ENCODE measurements at regions not wholly inside any gene's neighbourhood (a gene's known extent, or its start where the extent isn't known, plus 50 kb on each side); places are given as distances from the start of the nearest gene placed in this dataset.
"Not testable (repeated sequence)": the region's sequence is repeated elsewhere in the genome, so short reads cannot be mapped to it uniquely, and the experiment has no call there.

DNA sequence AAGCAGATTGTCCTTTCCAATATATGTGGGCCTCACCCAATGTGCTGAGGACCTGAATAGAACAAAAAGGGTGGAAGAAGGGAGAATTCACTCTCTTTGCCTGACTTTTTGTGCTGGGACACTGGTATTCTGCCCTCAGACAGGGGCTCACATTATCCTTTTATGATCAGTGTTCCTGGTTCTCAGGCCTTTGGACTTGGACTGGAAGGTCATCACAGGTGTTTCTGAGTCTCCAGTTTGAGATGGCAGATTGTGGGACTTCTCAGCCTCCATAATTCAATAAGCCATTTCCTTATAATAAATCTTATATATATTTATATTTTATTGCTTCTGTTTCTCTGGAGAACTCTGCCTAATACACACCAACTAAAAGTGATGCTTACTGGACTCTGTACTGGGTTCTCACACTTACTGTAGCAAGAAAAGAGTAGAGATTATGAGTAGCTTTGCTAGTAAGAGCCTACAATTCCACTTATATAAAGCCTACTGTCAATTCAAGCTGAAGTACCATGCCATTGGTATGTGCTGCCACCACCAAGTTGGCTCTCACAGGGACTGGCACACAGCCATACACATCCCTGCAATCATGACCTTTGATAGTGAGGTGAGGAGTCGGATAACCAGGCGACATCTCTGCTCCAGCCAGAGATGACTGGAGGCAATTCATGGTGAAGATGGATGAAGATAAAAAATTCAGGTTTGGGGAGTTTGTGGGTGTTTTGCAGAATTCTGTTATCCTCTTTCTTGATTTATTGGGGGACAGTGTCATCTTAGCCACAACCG lies 130.7 kb upstream of the NR3C1 start:
- DNase-seq (ENCODE audit: low read depth) = no peak

GRCh38 chr5:143533475-143533874 lies 130.0 kb upstream of the NR3C1 start:
- DNase-seq (ENCODE audit: low read depth) = no peak

GRCh38 chr5:143527808-143528207 lies 124.3 kb upstream of the NR3C1 start:
- no peak for DNase-seq (ENCODE audit: low read depth)

DNA sequence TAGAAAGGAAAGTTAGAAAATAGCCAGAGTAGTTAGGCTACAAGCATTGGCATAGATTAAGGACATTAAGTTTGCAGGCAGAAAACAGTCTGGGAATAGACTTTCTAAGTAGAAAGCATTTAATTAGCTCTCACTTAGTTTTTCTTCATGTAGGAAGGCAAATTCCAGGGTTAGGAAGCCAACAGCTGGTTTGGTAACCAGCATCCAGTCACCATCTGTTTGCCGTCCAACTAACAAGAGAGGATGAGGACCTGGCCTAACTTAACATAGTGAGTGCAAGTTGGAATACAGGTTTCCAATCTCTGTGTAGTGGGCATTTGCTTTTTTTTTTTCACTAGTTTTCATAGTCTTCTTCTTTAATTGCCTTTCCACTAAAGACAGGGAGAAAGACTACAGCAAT lies 121.7 kb upstream of the NR3C1 start:
- DNase-seq (ENCODE audit: low read depth) = no peak

GRCh38 chr5:143524338-143524945 lies 121.0 kb upstream of the NR3C1 start:
- DNase-seq (ENCODE audit: low read depth) = no peak

- DNase-seq (ENCODE audit: low read depth) = no peak
These were observed 118.4 kb upstream of the NR3C1 start for GRCh38 chr5:143521846-143522400.

DNA sequence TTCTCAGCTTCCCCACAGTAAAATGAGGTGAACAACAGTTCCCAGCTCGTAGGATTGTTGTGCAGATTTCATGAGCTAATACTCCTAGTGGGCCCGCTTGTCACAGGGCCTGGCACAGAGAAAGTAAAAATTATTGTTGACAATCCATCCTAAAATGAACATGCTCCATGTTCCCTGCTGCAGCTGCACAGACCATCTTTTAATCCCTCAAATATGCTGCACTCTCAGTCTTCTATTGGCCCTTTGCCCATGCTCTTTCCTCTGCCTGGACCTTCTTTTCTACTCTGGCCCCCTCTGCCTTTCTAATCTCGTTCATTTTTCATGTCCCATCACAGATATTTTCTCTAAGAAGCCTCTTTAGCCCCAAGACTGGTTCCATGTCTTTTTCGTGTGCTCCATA lies 117.7 kb upstream of the NR3C1 start:
- no peak for DNase-seq (ENCODE audit: low read depth)

GRCh38 chr5:143519215-143519614 lies 115.7 kb upstream of the NR3C1 start:
- not testable (repeated sequence) for DNase-seq (ENCODE audit: low read depth)

GRCh38 chr5:143517824-143518223 lies 114.3 kb upstream of the NR3C1 start:
- DNase-seq (ENCODE audit: low read depth) = not testable (repeated sequence)

DNA sequence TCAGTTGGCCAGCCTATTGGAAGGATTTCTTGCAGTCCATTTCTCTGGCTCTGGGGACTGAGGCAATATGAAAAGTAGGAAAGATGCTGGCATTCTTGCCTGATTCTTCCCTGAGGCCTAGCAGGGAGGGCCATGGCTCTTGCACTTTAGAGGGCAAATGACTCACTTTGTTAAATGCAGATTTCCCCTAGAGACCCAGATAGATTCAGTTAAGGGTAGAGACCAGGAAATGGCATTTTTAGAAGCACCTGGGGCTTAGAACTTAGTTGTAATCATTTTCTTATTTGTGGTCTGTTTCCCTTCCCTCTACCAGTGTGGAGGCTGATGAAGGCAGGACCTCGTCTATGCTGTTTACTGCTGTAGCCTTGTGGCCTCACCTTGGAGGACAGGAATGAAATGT lies 112.8 kb upstream of the NR3C1 start:
- DNase-seq (ENCODE audit: low read depth) = no peak

- DNase-seq (ENCODE audit: low read depth) = no peak
These were observed 112.3 kb upstream of the NR3C1 start for GRCh38 chr5:143515829-143516228.

DNA sequence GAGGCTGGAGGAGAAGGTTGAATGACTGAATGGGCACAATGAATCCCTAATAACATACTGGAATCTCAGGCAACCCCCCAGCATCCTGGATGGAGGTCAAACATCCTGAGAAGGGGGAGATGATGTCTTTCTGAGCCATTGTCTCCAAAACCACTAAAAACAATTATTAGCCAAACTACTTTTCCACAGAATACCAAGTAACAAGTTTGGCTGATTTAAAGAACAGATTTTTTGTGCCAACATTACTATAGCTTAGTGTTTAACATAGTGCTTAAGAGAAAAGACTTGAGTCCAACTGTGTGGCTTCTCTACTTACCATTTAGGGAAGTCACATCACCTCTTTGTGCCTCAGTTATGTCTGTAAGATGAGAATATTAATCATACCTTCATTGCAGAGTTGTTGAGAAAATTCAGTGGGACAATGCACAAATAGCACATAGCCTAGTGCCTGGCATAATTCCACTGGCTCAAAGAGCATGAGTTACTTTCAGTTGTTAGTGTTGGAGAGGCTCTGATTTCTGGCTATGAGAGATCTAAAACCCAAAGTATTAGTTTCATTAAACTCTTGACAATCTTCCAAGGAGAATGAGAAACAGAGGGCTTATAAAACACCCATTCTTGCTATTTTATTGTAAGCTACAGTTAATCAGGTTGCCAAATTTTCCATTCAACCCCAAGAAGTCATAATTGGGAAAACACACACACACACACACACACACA lies 111.3 kb upstream of the NR3C1 start:
- DNase-seq (ENCODE audit: low read depth) = no peak

DNA sequence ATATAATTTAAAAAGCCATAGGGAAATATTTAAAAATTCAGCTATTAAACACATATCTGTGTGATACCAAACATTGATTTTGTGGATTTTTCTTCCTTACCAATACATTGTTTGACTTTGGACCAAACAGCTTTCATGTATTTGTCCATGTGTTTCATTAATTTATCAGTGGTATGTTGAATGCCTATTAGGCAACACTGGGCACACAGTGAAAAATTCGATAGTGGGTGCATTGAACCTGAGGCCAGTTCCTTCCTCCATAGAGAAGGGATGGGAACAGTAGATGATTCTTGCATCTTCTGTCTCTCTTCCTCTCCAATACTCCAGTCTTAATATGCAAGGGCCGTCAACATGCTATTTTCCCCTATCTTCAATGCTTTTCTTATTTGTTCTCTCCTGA lies 110.2 kb upstream of the NR3C1 start:
- DNase-seq (ENCODE audit: low read depth) = no peak

DNA sequence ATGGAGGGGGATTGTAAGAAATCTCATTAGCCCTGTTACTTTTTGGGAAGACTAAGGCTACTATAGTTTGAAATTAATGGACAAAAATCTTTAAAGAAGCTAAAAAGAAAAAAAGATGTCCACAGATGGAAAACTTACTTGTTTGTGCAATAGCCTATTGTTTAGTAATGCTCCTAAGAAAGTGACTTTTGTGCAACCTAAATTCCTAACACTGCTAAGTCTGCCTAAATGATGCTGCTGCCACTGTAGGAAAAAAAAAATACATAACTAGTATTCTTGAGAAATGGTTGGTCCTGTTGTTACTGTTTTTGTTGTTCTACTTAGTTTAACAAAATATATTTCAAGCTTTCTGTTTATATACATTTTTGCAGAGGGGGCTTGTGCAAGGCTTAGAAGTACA lies 108.2 kb upstream of the NR3C1 start:
- no peak for DNase-seq (ENCODE audit: low read depth)

DNA sequence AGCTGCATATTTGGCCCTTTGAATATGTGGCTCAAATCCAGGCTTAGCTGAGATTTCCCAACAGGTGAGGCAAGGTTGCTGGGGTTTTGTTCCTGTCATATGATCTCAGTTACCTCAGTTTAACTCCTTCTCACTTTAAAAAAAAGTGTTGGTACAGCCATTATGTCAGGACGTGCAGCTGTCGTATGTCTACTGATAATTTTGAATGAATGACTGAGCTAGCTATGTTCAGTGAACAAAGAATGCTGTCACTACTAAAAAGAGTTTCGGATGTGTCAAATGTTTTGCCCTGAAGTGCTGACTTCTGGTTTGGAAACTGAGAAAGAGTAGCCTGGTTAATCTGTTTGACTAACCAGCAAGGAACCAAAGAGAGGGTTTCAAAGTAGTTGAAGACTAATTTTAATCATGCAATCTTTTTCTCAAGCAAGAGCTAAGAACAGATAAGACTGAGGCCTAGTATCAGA lies 106.3 kb upstream of the NR3C1 start:
- DNase-seq (ENCODE audit: low read depth) = no peak

- DNase-seq (ENCODE audit: low read depth) = peak; percentile 87
These were observed 103.5 kb upstream of the NR3C1 start for GRCh38 chr5:143506836-143507552.

DNA sequence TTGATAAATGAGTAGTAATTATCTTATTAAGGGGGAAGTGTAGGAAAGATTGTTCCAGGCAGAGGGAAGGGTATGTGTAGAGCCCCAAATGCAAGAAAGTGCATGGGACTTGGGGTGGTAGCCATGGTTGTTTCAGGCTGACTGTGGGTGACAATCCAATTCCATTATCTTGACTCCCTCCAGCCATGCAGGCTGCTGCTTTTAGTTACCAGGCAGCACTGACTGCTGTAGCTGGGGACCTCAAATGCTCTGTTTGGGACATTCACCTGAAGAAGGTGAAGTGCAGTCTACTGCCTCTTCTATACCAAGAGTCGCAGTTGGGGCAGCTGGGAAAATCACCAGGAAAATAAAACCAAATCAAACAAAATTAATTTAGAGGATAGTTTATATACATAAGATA lies 102.4 kb upstream of the NR3C1 start:
- no peak for DNase-seq (ENCODE audit: low read depth)

DNA sequence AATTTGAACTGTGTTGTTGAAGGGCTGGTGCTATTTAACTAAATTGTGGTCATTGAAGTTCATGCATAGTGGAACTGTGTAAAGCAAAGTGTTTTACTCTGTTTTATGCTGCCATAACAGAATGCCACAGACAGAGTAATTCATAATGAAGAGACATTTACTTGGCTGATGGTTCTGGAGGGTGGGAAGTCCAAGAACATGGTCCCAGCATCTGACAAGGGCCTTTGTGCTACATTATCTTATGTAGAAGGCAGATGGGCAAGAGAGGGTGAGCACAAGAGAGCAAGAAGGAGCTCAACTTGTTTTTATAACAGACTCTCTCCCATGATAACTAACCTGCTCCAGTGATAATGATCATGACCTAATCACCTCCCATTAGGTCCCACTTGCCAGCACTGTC lies 101.9 kb upstream of the NR3C1 start:
- no peak for DNase-seq (ENCODE audit: low read depth)

DNA sequence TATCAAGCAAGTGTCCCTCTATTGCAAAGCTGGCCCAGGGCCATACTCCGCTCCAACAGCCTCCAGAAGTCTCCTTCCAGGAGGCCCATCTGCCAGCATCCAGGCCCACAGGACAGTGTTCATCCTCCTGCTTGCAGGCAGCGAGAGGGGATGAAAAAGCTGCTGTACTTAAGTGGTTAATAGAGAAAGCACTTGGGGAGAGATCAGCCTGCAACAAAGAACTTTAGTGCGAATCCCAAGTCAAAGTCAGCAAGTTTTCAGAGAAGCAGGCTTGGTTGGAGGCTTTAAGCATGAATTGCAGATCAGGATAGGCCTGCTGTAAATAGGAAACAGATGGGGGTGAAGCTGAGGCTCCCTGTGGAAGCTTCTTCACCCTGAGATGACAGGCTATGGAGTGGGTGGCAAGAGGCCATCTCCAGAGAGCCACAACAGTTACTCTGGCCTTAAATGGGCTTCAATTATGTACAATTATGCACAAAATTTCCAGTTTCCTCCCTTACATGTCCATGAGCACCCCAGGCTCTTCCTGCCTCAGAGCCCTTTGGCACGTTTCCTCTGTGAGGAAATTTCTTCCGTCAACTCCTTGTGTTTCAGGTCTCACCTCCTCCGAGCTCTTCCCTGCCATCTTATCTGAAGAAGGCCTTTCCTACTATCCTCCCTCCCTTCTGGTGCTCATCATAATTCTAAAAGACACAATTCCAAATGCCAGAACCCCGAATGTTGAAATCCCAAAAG lies 98.0 kb upstream of the NR3C1 start:
- no peak for DNase-seq (ENCODE audit: low read depth)

DNA sequence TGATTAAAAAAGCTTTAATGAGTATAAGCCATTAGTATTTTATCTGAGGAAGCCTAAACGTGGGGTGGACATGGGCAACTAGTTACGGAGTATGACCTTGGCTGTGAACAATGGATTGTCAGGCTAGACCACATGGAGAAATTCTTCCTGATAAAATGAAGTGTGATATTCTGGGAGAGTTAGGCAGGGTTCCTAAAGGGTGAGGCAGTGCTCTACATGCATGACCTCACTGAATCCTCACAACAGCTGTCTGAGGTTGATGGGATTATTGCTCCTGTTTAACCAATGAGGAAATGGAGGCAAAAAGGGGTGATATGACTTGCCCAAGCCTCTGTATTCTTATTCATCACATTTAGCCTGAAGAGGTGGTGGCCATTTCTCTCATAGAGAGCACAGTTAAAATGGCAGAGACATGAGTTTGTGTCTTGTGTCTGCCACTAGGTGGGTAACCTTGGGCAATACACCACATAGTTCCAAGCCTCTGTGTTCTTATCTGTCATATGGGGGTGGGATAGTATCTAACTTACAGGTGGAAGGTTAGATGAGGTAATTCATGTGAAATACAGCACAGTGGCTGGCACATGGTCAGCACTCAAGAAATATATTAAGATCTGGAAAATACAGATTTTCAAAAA lies 96.1 kb upstream of the NR3C1 start:
- DNase-seq (ENCODE audit: low read depth) = no peak

DNA sequence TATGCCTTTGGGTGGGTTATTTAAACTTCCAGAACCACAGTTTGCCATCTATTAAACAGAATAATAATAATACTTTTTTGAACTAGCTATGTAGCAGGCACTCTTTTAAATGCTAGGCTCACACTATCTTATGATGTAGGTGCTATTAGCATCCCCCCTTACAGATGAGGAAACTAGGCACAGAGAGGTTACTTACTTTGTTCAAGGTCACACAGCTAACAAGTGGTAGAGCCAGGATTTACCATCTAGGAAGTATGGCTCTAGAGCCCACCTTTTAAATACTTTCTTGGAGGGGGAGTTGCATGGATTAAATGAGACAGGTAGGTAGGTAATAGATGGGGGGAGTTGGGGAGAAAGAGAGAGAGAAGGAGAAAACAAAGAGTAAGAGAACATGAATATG lies 95.3 kb upstream of the NR3C1 start:
- no peak for DNase-seq (ENCODE audit: low read depth)
